ENCODE measurements at regions not wholly inside any gene's neighbourhood (a gene's known extent, or its start where the extent isn't known, plus 50 kb on each side); places are given as distances from the start of the nearest gene placed in this dataset.

- WGBS, 4 donors, result 75 to 88% (median 83%) methylated on average over 2 of the region's 2 CpGs
- no peak for DNase-seq
- H3K36me3 ChIP-seq (replicated peaks in 1 of 2), result no peaks in the 10 kb centered on the region
Observed at GRCh38 chr4:36582198-36582597, 300.8 kb downstream of the DTHD1 start.

DNA sequence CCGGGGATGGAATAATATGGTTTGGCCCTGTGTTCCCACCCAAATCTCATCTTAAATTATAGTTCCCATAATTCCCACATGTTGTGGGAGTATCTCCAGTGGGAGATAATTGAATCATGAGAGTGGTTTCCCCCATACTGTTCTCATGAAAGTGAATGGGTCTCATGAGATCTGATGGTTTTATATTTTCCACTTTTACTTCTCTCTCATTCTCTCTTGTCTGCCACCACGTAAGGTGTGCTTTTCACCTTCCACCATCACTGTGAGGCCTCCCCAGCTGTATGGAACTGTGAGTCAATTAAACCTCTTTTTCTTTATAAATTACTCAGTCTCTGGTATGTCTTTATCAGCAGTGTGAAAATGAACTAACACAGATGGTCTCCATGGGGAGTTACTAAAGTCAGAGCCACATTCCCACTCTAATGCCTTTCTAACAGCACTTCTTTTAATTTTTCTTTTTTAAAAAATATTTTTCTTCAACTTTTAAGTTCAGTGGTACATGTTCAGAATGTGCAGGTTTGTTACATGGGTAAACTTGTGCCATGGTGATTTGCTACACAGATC, 306.6 kb downstream of the DTHD1 start:
- no peaks in the 10 kb centered on the region for H3K27me3 ChIP-seq
- H3K4me1 ChIP-seq (replicated peaks in 1 of 2), result no peaks in the 10 kb centered on the region
- H3K4me3 ChIP-seq, result no peak overlapping the region
- H3K9me3 ChIP-seq (replicated peaks in 1 of 3), result no peaks in the 10 kb centered on the region
- no peak for DNase-seq
- H3K27ac ChIP-seq, result no peak overlapping the region
- TF ChIP-seq CTCF (IDR thresholded peaks at IDR 0.05) (no peak), POLR2A (IDR thresholded peaks at IDR 0.05) (no peak)
- H3K36me3 ChIP-seq (replicated peaks in 1 of 2), result no peaks in the 10 kb centered on the region
- intact Hi-C loops (cut with DNase I), result no loop called here
- 85 to 91% (median 89%) methylated on average over 2 of the region's 2 CpGs for WGBS, 4 donors

More at GRCh38 chr4:36582198-36582597, 300.8 kb downstream of the DTHD1 start:
- no peaks in the 10 kb centered on the region for H3K9me3 ChIP-seq (replicated peaks in 1 of 3)
- H3K4me3 ChIP-seq, result no peak overlapping the region
- no peaks in the 10 kb centered on the region for H3K4me1 ChIP-seq (replicated peaks in 1 of 2)
- H3K27ac ChIP-seq, result no peak overlapping the region
- no peaks in the 10 kb centered on the region for H3K27me3 ChIP-seq
- no peak for TF ChIP-seq CTCF (IDR thresholded peaks at IDR 0.05)
- intact Hi-C loops (cut with DNase I), result no loop called here

GRCh38 chr4:36590343-36590742, 308.9 kb downstream of the DTHD1 start:
- no peaks in the 10 kb centered on the region for H3K36me3 ChIP-seq (replicated peaks in 1 of 2)
- intact Hi-C loops (cut with DNase I), result no loop called here
- H3K9me3 ChIP-seq (replicated peaks in 1 of 3), result no peaks in the 10 kb centered on the region
- TF ChIP-seq POLR2A (IDR thresholded peaks at IDR 0.05) (no peak), CTCF (IDR thresholded peaks at IDR 0.05) (no peak)
- DNase-seq, result no peak
- H3K4me3 ChIP-seq, result no peak overlapping the region
- H3K27me3 ChIP-seq, result no peaks in the 10 kb centered on the region
- no peaks in the 10 kb centered on the region for H3K4me1 ChIP-seq (replicated peaks in 1 of 2)
- no peak overlapping the region for H3K27ac ChIP-seq

DNA sequence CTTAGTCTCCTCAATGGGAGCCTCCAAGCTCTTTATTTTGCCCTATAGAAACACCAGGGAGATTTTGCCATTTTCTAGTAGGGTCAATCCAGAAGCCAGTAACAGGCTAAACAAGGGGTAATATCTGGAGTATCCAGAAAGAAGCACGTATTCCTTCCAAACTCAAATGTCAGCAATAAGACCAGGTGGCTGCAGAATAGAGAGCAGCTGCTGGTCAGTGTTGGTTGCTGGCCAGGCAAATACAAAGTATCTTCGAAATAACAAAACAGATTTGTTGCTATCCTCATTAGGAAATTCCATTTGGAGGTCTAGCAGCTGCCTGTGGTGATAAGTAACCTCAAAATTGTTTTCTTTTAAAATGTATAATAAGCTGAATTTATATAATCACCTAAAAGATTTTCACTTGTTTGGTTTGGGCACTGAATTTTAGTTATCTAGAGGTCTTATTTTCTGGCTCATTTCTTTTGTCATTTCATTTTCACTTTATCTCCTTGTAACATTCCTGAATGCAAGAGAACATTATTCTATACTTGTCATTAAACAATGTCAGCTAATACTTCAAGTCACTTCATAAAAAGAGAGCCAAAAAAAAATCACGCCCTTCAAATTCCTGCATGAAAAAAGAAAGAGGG, 320.6 kb downstream of the DTHD1 start:
- no peak for TF ChIP-seq POLR2A (IDR thresholded peaks at IDR 0.05)
- TF ChIP-seq CTCF (IDR thresholded peaks at IDR 0.05), result no peak
- Histone ChIP-seq H3K4me1 (replicated peaks in 1 of 2) (no peaks in the 10 kb centered on the region), H3K36me3 (replicated peaks in 1 of 2) (no peaks in the 10 kb centered on the region), H3K27ac (no peak overlapping the region), H3K4me3 (no peak overlapping the region), H3K9me3 (replicated peaks in 1 of 3) (peaks cover 0 to 4% (median 0%) of the 10 kb centered on the region in 3 donors), H3K27me3 (no peaks in the 10 kb centered on the region)
- no peak for DNase-seq
- 56 to 66% (median 58%) methylated on average over 3 of the region's 3 CpGs for WGBS, 4 donors
- intact Hi-C loops (cut with DNase I), result no loop called here
